ENCODE measurements at regions not wholly inside any gene's neighbourhood (a gene's known extent, or its start where the extent isn't known, plus 50 kb on each side); places are given as distances from the start of the nearest gene placed in this dataset.

GRCh38 chr12:4211372-4211771 is 62.2 kb upstream of the CCND2 start:
- Histone ChIP-seq H3K4me1 (ENCODE audit: control insufficient read depth in 2 of 2, insufficient read depth in 2 of 2, low read length in 1 of 2) (peaks cover 0 to 2% of the 10 kb centered on the region in 2 donors), H3K9me3 (ENCODE audit: control insufficient read depth in 2 of 2, insufficient read depth in 1 of 2, low read depth in 1 of 2, low read length in 1 of 2) (no peaks in the 10 kb centered on the region), H3K27ac (ENCODE audit: low read depth in 2 of 2, low read length in 1 of 2) (no peak overlapping the region), H3K36me3 (ENCODE audit: control insufficient read depth in 2 of 2, insufficient read depth in 2 of 2, low read length in 1 of 2) (no peaks in the 10 kb centered on the region), H3K27me3 (ENCODE audit: control insufficient read depth in 1 of 2, insufficient read depth in 2 of 2, low read length in 2 of 2) (no peaks in the 10 kb centered on the region), H3K4me3 (ENCODE audit: low read depth in 1 of 2, low read length in 2 of 2) (no peak overlapping the region)
- WGBS, 2 donors, result 90% methylated on average over 10 of the region's 10 CpGs

- no peak overlapping the region for H3K4me3 ChIP-seq (ENCODE audit: low read depth in 1 of 2, low read length in 2 of 2)
- WGBS, 2 donors, result 77 to 81% methylated on average over 4 of the region's 4 CpGs
Observed at GRCh38 chr12:4210183-4210582, 63.4 kb upstream of the CCND2 start.

GRCh38 chr12:4206470-4206869 is 67.1 kb upstream of the CCND2 start:
- Histone ChIP-seq H3K4me1 (ENCODE audit: control insufficient read depth in 2 of 2, insufficient read depth in 2 of 2, low read length in 1 of 2) (peaks cover 0 to 1% of the 10 kb centered on the region in 2 donors), H3K9me3 (ENCODE audit: control insufficient read depth in 2 of 2, insufficient read depth in 1 of 2, low read depth in 1 of 2, low read length in 1 of 2) (no peaks in the 10 kb centered on the region), H3K27me3 (ENCODE audit: control insufficient read depth in 1 of 2, insufficient read depth in 2 of 2, low read length in 2 of 2) (no peaks in the 10 kb centered on the region), H3K4me3 (ENCODE audit: low read depth in 1 of 2, low read length in 2 of 2) (no peak overlapping the region), H3K36me3 (ENCODE audit: control insufficient read depth in 2 of 2, insufficient read depth in 2 of 2, low read length in 1 of 2) (no peaks in the 10 kb centered on the region), H3K27ac (ENCODE audit: low read depth in 2 of 2, low read length in 1 of 2) (no peak overlapping the region)
- 80 to 86% methylated on average over 9 of the region's 9 CpGs for WGBS, 2 donors

More at GRCh38 chr12:4210183-4210582, 63.4 kb upstream of the CCND2 start:
- no peaks in the 10 kb centered on the region for H3K27me3 ChIP-seq (ENCODE audit: control insufficient read depth in 1 of 2, insufficient read depth in 2 of 2, low read length in 2 of 2)
- H3K36me3 ChIP-seq (ENCODE audit: control insufficient read depth in 2 of 2, insufficient read depth in 2 of 2, low read length in 1 of 2), result no peaks in the 10 kb centered on the region
- no peaks in the 10 kb centered on the region for H3K9me3 ChIP-seq (ENCODE audit: control insufficient read depth in 2 of 2, insufficient read depth in 1 of 2, low read depth in 1 of 2, low read length in 1 of 2)
- peaks cover 0 to 2% of the 10 kb centered on the region in 2 donors for H3K4me1 ChIP-seq (ENCODE audit: control insufficient read depth in 2 of 2, insufficient read depth in 2 of 2, low read length in 1 of 2)
- no peak overlapping the region for H3K27ac ChIP-seq (ENCODE audit: low read depth in 2 of 2, low read length in 1 of 2)

- Histone ChIP-seq H3K27ac (ENCODE audit: low read depth in 2 of 2, low read length in 1 of 2) (no peak overlapping the region), H3K36me3 (ENCODE audit: control insufficient read depth in 2 of 2, insufficient read depth in 2 of 2, low read length in 1 of 2) (no peaks in the 10 kb centered on the region), H3K4me3 (ENCODE audit: low read depth in 1 of 2, low read length in 2 of 2) (no peak overlapping the region), H3K27me3 (ENCODE audit: control insufficient read depth in 1 of 2, insufficient read depth in 2 of 2, low read length in 2 of 2) (no peaks in the 10 kb centered on the region), H3K9me3 (ENCODE audit: control insufficient read depth in 2 of 2, insufficient read depth in 1 of 2, low read depth in 1 of 2, low read length in 1 of 2) (peaks cover 0 to 2% of the 10 kb centered on the region in 2 donors), H3K4me1 (ENCODE audit: control insufficient read depth in 2 of 2, insufficient read depth in 2 of 2, low read length in 1 of 2) (no peaks in the 10 kb centered on the region)
- 68 to 70% methylated on average over 3 of the region's 3 CpGs for WGBS, 2 donors
Observed at GRCh38 chr12:4203772-4204376, 69.7 kb upstream of the CCND2 start.

- Histone ChIP-seq H3K27me3 (ENCODE audit: control insufficient read depth in 1 of 2, insufficient read depth in 2 of 2, low read length in 2 of 2) (no peaks in the 10 kb centered on the region), H3K4me3 (ENCODE audit: low read depth in 1 of 2, low read length in 2 of 2) (no peak overlapping the region), H3K4me1 (ENCODE audit: control insufficient read depth in 2 of 2, insufficient read depth in 2 of 2, low read length in 1 of 2) (no peaks in the 10 kb centered on the region), H3K27ac (ENCODE audit: low read depth in 2 of 2, low read length in 1 of 2) (no peak overlapping the region), H3K9me3 (ENCODE audit: control insufficient read depth in 2 of 2, insufficient read depth in 1 of 2, low read depth in 1 of 2, low read length in 1 of 2) (peaks cover 0 to 2% of the 10 kb centered on the region in 2 donors), H3K36me3 (ENCODE audit: control insufficient read depth in 2 of 2, insufficient read depth in 2 of 2, low read length in 1 of 2) (no peaks in the 10 kb centered on the region)
- WGBS, 2 donors, result 70 to 74% methylated on average over 5 of the region's 5 CpGs
Observed at GRCh38 chr12:4202918-4203317, 70.6 kb upstream of the CCND2 start.

GRCh38 chr12:4202487-4202886 is 71.1 kb upstream of the CCND2 start:
- Histone ChIP-seq H3K27ac (ENCODE audit: low read depth in 2 of 2, low read length in 1 of 2) (no peak overlapping the region), H3K36me3 (ENCODE audit: control insufficient read depth in 2 of 2, insufficient read depth in 2 of 2, low read length in 1 of 2) (no peaks in the 10 kb centered on the region), H3K27me3 (ENCODE audit: control insufficient read depth in 1 of 2, insufficient read depth in 2 of 2, low read length in 2 of 2) (no peaks in the 10 kb centered on the region), H3K4me3 (ENCODE audit: low read depth in 1 of 2, low read length in 2 of 2) (no peak overlapping the region), H3K9me3 (ENCODE audit: control insufficient read depth in 2 of 2, insufficient read depth in 1 of 2, low read depth in 1 of 2, low read length in 1 of 2) (peaks cover 0 to 2% of the 10 kb centered on the region in 2 donors), H3K4me1 (ENCODE audit: control insufficient read depth in 2 of 2, insufficient read depth in 2 of 2, low read length in 1 of 2) (no peaks in the 10 kb centered on the region)
- WGBS, 2 donors, result 74 to 76% methylated on average over 7 of the region's 7 CpGs

GRCh38 chr12:4201333-4202100 is 72.0 kb upstream of the CCND2 start:
- Histone ChIP-seq H3K4me1 (ENCODE audit: control insufficient read depth in 2 of 2, insufficient read depth in 2 of 2, low read length in 1 of 2) (no peaks in the 10 kb centered on the region), H3K4me3 (ENCODE audit: low read depth in 1 of 2, low read length in 2 of 2) (no peak overlapping the region), H3K27ac (ENCODE audit: low read depth in 2 of 2, low read length in 1 of 2) (no peak overlapping the region), H3K9me3 (ENCODE audit: control insufficient read depth in 2 of 2, insufficient read depth in 1 of 2, low read depth in 1 of 2, low read length in 1 of 2) (peaks cover 0 to 2% of the 10 kb centered on the region in 2 donors), H3K36me3 (ENCODE audit: control insufficient read depth in 2 of 2, insufficient read depth in 2 of 2, low read length in 1 of 2) (no peaks in the 10 kb centered on the region), H3K27me3 (ENCODE audit: control insufficient read depth in 1 of 2, insufficient read depth in 2 of 2, low read length in 2 of 2) (no peaks in the 10 kb centered on the region)
- 80 to 86% methylated on average over 13 of the region's 13 CpGs for WGBS, 2 donors

GRCh38 chr12:4197922-4198763 is 75.4 kb upstream of the CCND2 start:
- peaks cover 0 to 2% of the 10 kb centered on the region in 2 donors for H3K9me3 ChIP-seq (ENCODE audit: control insufficient read depth in 2 of 2, insufficient read depth in 1 of 2, low read depth in 1 of 2, low read length in 1 of 2)
- no peaks in the 10 kb centered on the region for H3K4me1 ChIP-seq (ENCODE audit: control insufficient read depth in 2 of 2, insufficient read depth in 2 of 2, low read length in 1 of 2)
- 82 to 84% methylated on average over 11 of the region's 11 CpGs for WGBS, 2 donors
- H3K27me3 ChIP-seq (ENCODE audit: control insufficient read depth in 1 of 2, insufficient read depth in 2 of 2, low read length in 2 of 2), result no peaks in the 10 kb centered on the region
- H3K36me3 ChIP-seq (ENCODE audit: control insufficient read depth in 2 of 2, insufficient read depth in 2 of 2, low read length in 1 of 2), result no peaks in the 10 kb centered on the region
- H3K27ac ChIP-seq (ENCODE audit: low read depth in 2 of 2, low read length in 1 of 2), result no peak overlapping the region
- no peak overlapping the region for H3K4me3 ChIP-seq (ENCODE audit: low read depth in 1 of 2, low read length in 2 of 2)

- no peak overlapping the region for H3K4me3 ChIP-seq (ENCODE audit: low read depth in 1 of 2, low read length in 2 of 2)
- H3K9me3 ChIP-seq (ENCODE audit: control insufficient read depth in 2 of 2, insufficient read depth in 1 of 2, low read depth in 1 of 2, low read length in 1 of 2), result peaks cover 0 to 2% of the 10 kb centered on the region in 2 donors
- no peaks in the 10 kb centered on the region for H3K36me3 ChIP-seq (ENCODE audit: control insufficient read depth in 2 of 2, insufficient read depth in 2 of 2, low read length in 1 of 2)
- H3K4me1 ChIP-seq (ENCODE audit: control insufficient read depth in 2 of 2, insufficient read depth in 2 of 2, low read length in 1 of 2), result no peaks in the 10 kb centered on the region
- 86 to 92% methylated on average over 8 of the region's 8 CpGs for WGBS, 2 donors
- no peak overlapping the region for H3K27ac ChIP-seq (ENCODE audit: low read depth in 2 of 2, low read length in 1 of 2)
- no peaks in the 10 kb centered on the region for H3K27me3 ChIP-seq (ENCODE audit: control insufficient read depth in 1 of 2, insufficient read depth in 2 of 2, low read length in 2 of 2)
Observed at GRCh38 chr12:4196805-4197420, 76.6 kb upstream of the CCND2 start.

All from esophagus (tissue), 2 donors.